Endodermal cell (in vitro differentiated cells): ENCODE measurements at regions not wholly inside any gene's neighbourhood (a gene's known extent, or its start where the extent isn't known, plus 50 kb on each side); places are given as distances from the start of the nearest gene placed in this dataset.

Source experiments
- DNase-seq: peaks from one replicate; pipeline ENCODE4 v3.0.0-alpha.2; 2017
- H3K27ac ChIP-seq: 2 replicates; pipeline ENCODE4 v1.5.1; 2013; ENCODE audit warnings: mild to moderate bottlenecking, low read depth, low read length, moderate library complexity
- H3K27me3 ChIP-seq: 2 replicates; pipeline ENCODE4 v1.6.1; 2013; ENCODE audit warnings: mild to moderate bottlenecking, low read length, moderate library complexity; ENCODE audit not compliant: insufficient read depth, control insufficient read depth, poor library complexity, severe bottlenecking
- H3K36me3 ChIP-seq: 2 replicates; pipeline ENCODE4 v1.7.0; 2013; ENCODE audit warnings: mild to moderate bottlenecking, low read length, moderate library complexity; ENCODE audit not compliant: control insufficient read depth, insufficient read depth
- H3K4me1 ChIP-seq: one replicate; pipeline ENCODE4 v1.7.0; 2013; ENCODE audit warnings: low read length; ENCODE audit not compliant: control insufficient read depth, insufficient read depth
- H3K4me3 ChIP-seq: 2 replicates; pipeline ENCODE4 v1.5.1; 2013; ENCODE audit warnings: mild to moderate bottlenecking, low read length, moderate library complexity
- H3K9ac ChIP-seq: 2 replicates; pipeline ENCODE4 v1.6.1; 2013; ENCODE audit warnings: mild to moderate bottlenecking, low read length, moderate library complexity; ENCODE audit not compliant: poor library complexity, severe bottlenecking; ENCODE audit errors: extremely low read depth
- H3K9me3 ChIP-seq: 2 replicates; pipeline ENCODE4 v1.6.1; 2013; ENCODE audit warnings: mild to moderate bottlenecking, low read length, moderate library complexity; ENCODE audit not compliant: control insufficient read depth
- H3K27ac Mint-ChIP-seq: 2 replicates; pipeline ENCODE4 v1.8.0; 2020; ENCODE audit warnings: mixed read lengths
- H3K27me3 Mint-ChIP-seq: 2 replicates; pipeline ENCODE4 v1.8.0; 2021; ENCODE audit warnings: mild to moderate bottlenecking, mixed read lengths; ENCODE audit not compliant: insufficient read depth
- H3K36me3 Mint-ChIP-seq: 2 replicates; pipeline ENCODE4 v1.8.0; 2020; ENCODE audit warnings: low read depth, mixed read lengths
- H3K4me1 Mint-ChIP-seq: 2 replicates; pipeline ENCODE4 v1.8.0; 2020; ENCODE audit warnings: mixed read lengths
- H3K4me3 Mint-ChIP-seq: 2 replicates; pipeline ENCODE4 v1.8.0; 2020; ENCODE audit warnings: mild to moderate bottlenecking, moderate library complexity, mixed read lengths
- H3K9me3 Mint-ChIP-seq: 2 replicates; pipeline ENCODE4 v1.8.0; 2020; ENCODE audit warnings: mild to moderate bottlenecking, mixed read lengths
- WGBS, 2 experiments: methylation state at CpG; one replicate each; pipeline versions ENCODE4 v1.1.5 to v1.1.7; 2013; ENCODE audit warnings: missing lambda C conversion rate in 2 of 2, mixed read lengths in 1 of 2; ENCODE audit not compliant: insufficient coverage in 1 of 2, insufficient read length in 1 of 2; 5-methylcytosine and 5-hydroxymethylcytosine counted together
- TF ChIP-seq, protein P1 (sequence below): fragments of 200-600 bp; sonication (generic); conservative IDR thresholded peaks from 2 replicates; pipeline ENCODE4 v1.5.0; 2021; ENCODE audit warnings: antibody characterized with exemption, mild to moderate bottlenecking

DNA sequence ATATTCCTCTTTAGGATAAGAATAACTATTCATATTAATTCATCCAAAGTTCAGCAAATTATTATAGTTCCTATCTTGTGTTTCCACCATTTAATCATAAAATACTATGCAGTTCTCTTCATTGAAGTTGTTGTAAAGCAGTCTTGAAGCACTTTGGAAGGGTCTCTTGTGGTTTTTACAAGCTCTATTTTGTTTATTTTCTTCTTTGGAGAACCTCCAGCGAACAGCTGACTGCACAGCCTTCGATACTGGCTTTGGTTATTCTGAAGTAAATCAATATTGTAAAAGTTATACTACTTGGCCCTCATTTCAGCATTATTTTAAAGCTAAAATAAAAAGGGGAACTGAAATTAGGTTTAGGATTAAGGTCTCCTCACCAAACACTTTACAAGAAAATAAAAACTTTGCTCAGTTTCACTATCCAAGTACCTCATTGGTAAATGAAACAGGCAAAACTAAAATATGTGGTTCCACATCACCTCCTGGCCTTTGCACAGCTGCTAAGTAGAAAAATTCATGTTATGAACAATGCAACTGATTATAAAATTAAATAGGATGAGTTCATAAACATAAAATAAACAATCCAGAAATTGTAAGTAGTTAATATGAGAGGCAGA is 1629.2 kb upstream of the ADGRL3 start:
- no peaks in the 10 kb centered on the region for H3K36me3 ChIP-seq
- H3K27ac ChIP-seq: no peak overlapping the region
- no peaks in the 10 kb centered on the region for H3K4me1 ChIP-seq
- H3K36me3 Mint-ChIP-seq: no peaks in the 10 kb centered on the region
- no peaks in the 10 kb centered on the region for H3K27me3 Mint-ChIP-seq
- H3K4me1 Mint-ChIP-seq: peaks cover 4% of the 10 kb centered on the region
- no peak overlapping the region for H3K27ac Mint-ChIP-seq
- H3K27me3 ChIP-seq: no peaks in the 10 kb centered on the region
- no peak overlapping the region for H3K4me3 Mint-ChIP-seq
- 91% methylated on average over 2 of the region's 2 CpGs; no CpG with 5 or more reads in 1 of the 2 experiments for WGBS, 2 experiments
- H3K9ac ChIP-seq: no peak overlapping the region
- no peaks in the 10 kb centered on the region for H3K9me3 ChIP-seq
- DNase-seq: no peak
- no peaks in the 10 kb centered on the region for H3K9me3 Mint-ChIP-seq
- H3K4me3 ChIP-seq: no peak overlapping the region
- TF ChIP-seq, protein P1, sequence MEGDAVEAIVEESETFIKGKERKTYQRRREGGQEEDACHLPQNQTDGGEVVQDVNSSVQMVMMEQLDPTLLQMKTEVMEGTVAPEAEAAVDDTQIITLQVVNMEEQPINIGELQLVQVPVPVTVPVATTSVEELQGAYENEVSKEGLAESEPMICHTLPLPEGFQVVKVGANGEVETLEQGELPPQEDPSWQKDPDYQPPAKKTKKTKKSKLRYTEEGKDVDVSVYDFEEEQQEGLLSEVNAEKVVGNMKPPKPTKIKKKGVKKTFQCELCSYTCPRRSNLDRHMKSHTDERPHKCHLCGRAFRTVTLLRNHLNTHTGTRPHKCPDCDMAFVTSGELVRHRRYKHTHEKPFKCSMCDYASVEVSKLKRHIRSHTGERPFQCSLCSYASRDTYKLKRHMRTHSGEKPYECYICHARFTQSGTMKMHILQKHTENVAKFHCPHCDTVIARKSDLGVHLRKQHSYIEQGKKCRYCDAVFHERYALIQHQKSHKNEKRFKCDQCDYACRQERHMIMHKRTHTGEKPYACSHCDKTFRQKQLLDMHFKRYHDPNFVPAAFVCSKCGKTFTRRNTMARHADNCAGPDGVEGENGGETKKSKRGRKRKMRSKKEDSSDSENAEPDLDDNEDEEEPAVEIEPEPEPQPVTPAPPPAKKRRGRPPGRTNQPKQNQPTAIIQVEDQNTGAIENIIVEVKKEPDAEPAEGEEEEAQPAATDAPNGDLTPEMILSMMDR: no peak

DNA sequence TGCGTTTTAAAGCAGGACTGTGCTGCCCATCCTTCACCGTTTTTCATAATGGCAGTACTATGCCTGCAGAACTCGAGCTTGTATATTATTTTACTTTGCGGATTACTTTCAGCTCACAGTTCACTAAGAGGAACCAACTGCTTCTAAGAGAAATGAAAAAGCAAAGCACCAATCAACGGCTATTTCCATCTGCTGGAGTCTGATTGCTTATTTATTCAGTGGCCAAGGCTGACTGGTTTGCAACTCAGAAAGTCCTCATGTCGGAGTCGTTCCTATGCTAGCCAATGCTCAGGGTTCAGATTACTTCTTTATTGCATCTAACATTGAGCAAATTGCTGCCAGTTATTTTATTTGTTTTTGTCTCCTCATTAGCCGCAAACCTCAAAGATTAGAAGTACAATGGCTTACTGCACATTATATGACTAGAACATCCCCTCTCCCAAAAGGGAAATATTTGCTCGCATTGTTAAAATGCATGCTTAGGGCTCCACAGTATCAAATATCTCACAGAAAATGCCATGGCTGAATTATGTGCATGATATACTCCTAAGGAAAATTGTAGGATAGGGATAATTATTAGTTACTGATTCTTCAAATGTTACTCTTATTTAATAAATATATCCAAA is 1628.2 kb upstream of the ADGRL3 start:
- Mint-ChIP-seq H3K9me3 (no peaks in the 10 kb centered on the region), H3K27me3 (no peaks in the 10 kb centered on the region), H3K4me1 (peaks cover 4% of the 10 kb centered on the region), H3K4me3 (no peak overlapping the region), H3K36me3 (no peaks in the 10 kb centered on the region), H3K27ac (no peak overlapping the region)
- DNase-seq: no peak
- Histone ChIP-seq H3K4me1 (no peaks in the 10 kb centered on the region), H3K9me3 (no peaks in the 10 kb centered on the region), H3K9ac (no peak overlapping the region), H3K36me3 (no peaks in the 10 kb centered on the region), H3K4me3 (no peak overlapping the region), H3K27ac (no peak overlapping the region), H3K27me3 (no peaks in the 10 kb centered on the region)
- TF ChIP-seq, protein P1: no peak
- 90 to 100% methylated on average over 8 to 9 of the region's 9 CpGs for WGBS, 2 experiments

DNA sequence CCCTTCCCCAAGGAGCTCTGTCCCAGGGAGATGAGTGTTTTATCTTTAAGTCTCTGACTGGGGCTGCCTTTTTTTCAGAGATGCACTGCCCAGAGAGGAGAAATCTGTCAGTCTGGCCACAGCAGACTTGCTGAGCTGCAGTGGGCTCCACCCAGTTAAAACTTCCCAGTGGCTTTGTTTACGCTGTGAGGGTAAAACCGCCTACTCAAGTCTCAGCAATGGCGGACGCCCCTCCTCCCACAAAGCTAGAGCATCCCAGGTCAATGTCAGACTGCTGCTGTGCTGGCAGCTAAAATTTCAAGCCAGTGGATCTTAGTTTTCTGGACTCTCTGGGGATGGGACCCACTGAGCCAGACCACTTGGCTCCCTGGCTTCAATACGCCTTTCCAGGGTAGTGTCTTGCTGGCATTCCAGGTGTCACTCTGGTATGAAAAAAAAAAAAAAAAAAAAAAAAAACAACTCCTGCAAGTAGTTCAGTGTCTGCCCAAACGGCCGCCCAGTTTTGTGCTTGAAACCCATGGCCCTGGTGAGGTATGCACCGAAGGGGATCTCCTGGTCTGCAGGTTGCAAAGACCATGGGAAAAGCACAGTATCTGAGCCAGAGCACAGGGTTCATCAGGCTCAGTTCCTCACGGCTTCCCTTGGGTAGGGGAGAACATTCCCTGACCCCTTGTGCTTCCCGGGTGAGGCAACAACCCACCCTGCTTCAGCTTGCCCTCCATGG is 1616.1 kb upstream of the ADGRL3 start:
- Mint-ChIP-seq H3K27ac (no peak overlapping the region), H3K36me3 (no peaks in the 10 kb centered on the region), H3K9me3 (peaks cover 8% of the 10 kb centered on the region), H3K27me3 (no peaks in the 10 kb centered on the region), H3K4me3 (no peak overlapping the region), H3K4me1 (no peaks in the 10 kb centered on the region)
- WGBS, 2 experiments: 89 to 95% methylated on average over 3 to 10 of the region's 10 CpGs
- peak; percentile 55 for DNase-seq
- Histone ChIP-seq H3K27ac (no peak overlapping the region), H3K4me3 (no peak overlapping the region), H3K27me3 (no peaks in the 10 kb centered on the region), H3K4me1 (no peaks in the 10 kb centered on the region), H3K9ac (no peak overlapping the region), H3K36me3 (no peaks in the 10 kb centered on the region), H3K9me3 (no peaks in the 10 kb centered on the region)
- TF ChIP-seq, protein P1: no peak
